RWPE1 (cell line): ENCODE measurements at regions not wholly inside any gene's neighbourhood (a gene's known extent, or its start where the extent isn't known, plus 50 kb on each side); places are given as distances from the start of the nearest gene placed in this dataset.

ENCODE experiments used
- CTCF ChIA-PET: fragments of 350-600 bp; sonication (Branson Sonifier 250); formaldehyde crosslinking; extraction: SDS; loops from one replicate; lab custom pipeline; 2021; lab: Yijun Ruan, JAX
- POLR2A ChIA-PET: fragments of 400-600 bp; formaldehyde crosslinking; extraction: SDS; loops from one replicate; lab custom pipeline; 2020; ENCODE audit warnings: antibody characterized with exemption; ENCODE audit not compliant: low non-redundant PET; lab: Yijun Ruan, JAX
- DNase-seq: peaks from one replicate; pipeline ENCODE4 v3.0.0; 2012; ENCODE audit warnings: low spot score
- H3K27ac ChIP-seq: fragments of 450-650 bp; 2 replicates; pipeline ENCODE4 v1.5.1; 2017
- CTCF ChIP-seq: fragments of 450-650 bp; conservative IDR thresholded peaks from 2 replicates; pipeline ENCODE4 v1.5.1; 2017; ENCODE audit warnings: low read depth, mild to moderate bottlenecking

- TF ChIP-seq CTCF = no peak
Observed at GRCh38 chr1:177366091-177366490, 195.3 kb downstream of the BRINP2 start.

GRCh38 chr1:177360791-177361190, 190.0 kb downstream of the BRINP2 start:
- no peak overlapping the region for H3K27ac ChIP-seq
- ChIA-PET CTCF (interaction anchor here (0.7 kb wide), 1 partner anchor 26 kb away, joined by 3 read pairs; no protein-coding TSS in a partner anchor), POLR2A (no interaction called here)
- TF ChIP-seq CTCF = no peak
- no peak for DNase-seq

More at GRCh38 chr1:177366091-177366490, 195.3 kb downstream of the BRINP2 start:
- ChIA-PET POLR2A (no interaction called here), CTCF (no interaction called here)
- no peak for DNase-seq
- H3K27ac ChIP-seq = no peak overlapping the region

- DNase-seq = no peak
- TF ChIP-seq CTCF = no peak
- CTCF ChIA-PET = interaction anchor here (0.7 to 1.1 kb wide), 2 partner anchors 9 to 424 kb away, joined by 4 to 5 read pairs; no protein-coding TSS in a partner anchor
- H3K27ac ChIP-seq = no peak overlapping the region
- POLR2A ChIA-PET = no interaction called here
Observed at GRCh38 chr1:177356674-177357435, 186.1 kb downstream of the BRINP2 start.

GRCh38 chr1:177355575-177355974, 184.8 kb downstream of the BRINP2 start:
- no peak overlapping the region for H3K27ac ChIP-seq
- DNase-seq = peak; percentile 22
- ChIA-PET POLR2A (no interaction called here), CTCF (interaction anchor here (0.6 to 1.1 kb wide), 3 partner anchors 8 to 404 kb away, joined by 3 to 4 read pairs (median 3); no protein-coding TSS in a partner anchor)
- TF ChIP-seq CTCF = no peak

GRCh38 chr1:177354247-177354646, 183.5 kb downstream of the BRINP2 start:
- DNase-seq = no peak
- TF ChIP-seq CTCF = no peak
- no peak overlapping the region for H3K27ac ChIP-seq
- ChIA-PET POLR2A (no interaction called here), CTCF (no interaction called here)

- no peak for DNase-seq
- ChIA-PET CTCF (no interaction called here), POLR2A (no interaction called here)
- no peak overlapping the region for H3K27ac ChIP-seq
- TF ChIP-seq CTCF = no peak
Observed at GRCh38 chr1:177351361-177352108, 180.8 kb downstream of the BRINP2 start.
